Keratinocyte (primary cell): ENCODE measurements at regions not wholly inside any gene's neighbourhood (a gene's known extent, or its start where the extent isn't known, plus 50 kb on each side); places are given as distances from the start of the nearest gene placed in this dataset.

ENCODE experiments used
- EZH2 ChIP-seq: IDR thresholded peaks from one replicate; pipeline ENCODE4 v1.6.1; 2012; ENCODE audit warnings: inconsistent platforms, mild to moderate bottlenecking, low read length, moderate library complexity
- TF ChIP-seq, protein P1 (sequence below), 3 experiments: IDR thresholded peaks in 1 of 3; conservative IDR thresholded peaks in 1 of 3; optimal IDR thresholded peaks in 1 of 3; 2 replicates in 2 of 3; 3 replicates in 1 of 3; pipeline versions ENCODE3 to v1.5.1; 2011; ENCODE audit warnings: low read length in 3 of 3, mild to moderate bottlenecking in 3 of 3, moderate library complexity in 2 of 3, control low read depth in 1 of 3, inconsistent platforms in 1 of 3; ENCODE audit not compliant: insufficient read depth in 2 of 3; ENCODE audit errors: extremely low read depth in 1 of 3

DNA sequence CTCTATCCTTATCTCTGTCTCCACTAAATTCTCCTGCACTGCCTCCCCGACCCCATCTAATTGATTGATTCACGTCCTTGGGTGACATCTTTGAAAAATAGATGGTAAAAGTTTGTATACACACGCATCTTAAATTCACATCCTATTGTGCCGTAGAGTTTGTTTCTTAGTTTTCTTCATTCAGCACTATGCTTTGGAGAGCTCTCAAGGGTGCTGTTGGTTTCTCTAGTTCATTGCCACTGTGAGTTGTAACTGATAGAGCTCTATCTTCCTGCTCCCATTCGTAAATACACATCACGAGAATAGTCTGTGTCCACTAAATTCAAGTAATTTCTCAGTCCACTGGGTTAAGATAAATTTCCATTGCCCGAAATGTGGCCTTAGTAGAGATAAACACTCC lies 1537.4 kb downstream of the AACS start:
- TF ChIP-seq, protein P1, sequence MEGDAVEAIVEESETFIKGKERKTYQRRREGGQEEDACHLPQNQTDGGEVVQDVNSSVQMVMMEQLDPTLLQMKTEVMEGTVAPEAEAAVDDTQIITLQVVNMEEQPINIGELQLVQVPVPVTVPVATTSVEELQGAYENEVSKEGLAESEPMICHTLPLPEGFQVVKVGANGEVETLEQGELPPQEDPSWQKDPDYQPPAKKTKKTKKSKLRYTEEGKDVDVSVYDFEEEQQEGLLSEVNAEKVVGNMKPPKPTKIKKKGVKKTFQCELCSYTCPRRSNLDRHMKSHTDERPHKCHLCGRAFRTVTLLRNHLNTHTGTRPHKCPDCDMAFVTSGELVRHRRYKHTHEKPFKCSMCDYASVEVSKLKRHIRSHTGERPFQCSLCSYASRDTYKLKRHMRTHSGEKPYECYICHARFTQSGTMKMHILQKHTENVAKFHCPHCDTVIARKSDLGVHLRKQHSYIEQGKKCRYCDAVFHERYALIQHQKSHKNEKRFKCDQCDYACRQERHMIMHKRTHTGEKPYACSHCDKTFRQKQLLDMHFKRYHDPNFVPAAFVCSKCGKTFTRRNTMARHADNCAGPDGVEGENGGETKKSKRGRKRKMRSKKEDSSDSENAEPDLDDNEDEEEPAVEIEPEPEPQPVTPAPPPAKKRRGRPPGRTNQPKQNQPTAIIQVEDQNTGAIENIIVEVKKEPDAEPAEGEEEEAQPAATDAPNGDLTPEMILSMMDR (optimal IDR thresholded peaks at IDR 0.05 in 1 of 3, IDR thresholded peaks at IDR 0.05 in 1 of 3, conservative IDR thresholded peaks at IDR 0.05 in 1 of 3; ENCODE audit: extremely low read depth in 1 of 3, insufficient read depth in 2 of 3, low read length in 3 of 3) = no peak
- no peak for TF ChIP-seq EZH2
